DOHH2 (cell line): ENCODE measurements at regions not wholly inside any gene's neighbourhood (a gene's known extent, or its start where the extent isn't known, plus 50 kb on each side); places are given as distances from the start of the nearest gene placed in this dataset.
A peak's percentile ranks its signal among the peaks of the same experiment; 100 is the strongest.

Source experiments
- H3F3A ChIP-seq: fragments of 200-600 bp; sonication (generic), shearing (Covaris generic); 2 replicates; pipeline ENCODE4 v1.6.0; 2016; ENCODE audit warnings: antibody characterized with exemption, mild to moderate bottlenecking; ENCODE audit not compliant: control insufficient read depth, insufficient read depth
- H3K27ac ChIP-seq: fragments of 200-600 bp; sonication (generic); 2 replicates; pipeline ENCODE4 v1.5.1; 2014; ENCODE audit warnings: low read depth, mild to moderate bottlenecking, low read length, moderate library complexity
- H3K27me3 ChIP-seq: fragments of 200-600 bp; sonication (generic); 2 replicates; pipeline ENCODE4 v1.6.1; 2014; ENCODE audit warnings: mild to moderate bottlenecking, low read length, mixed read lengths; ENCODE audit not compliant: control insufficient read depth
- H3K36me3 ChIP-seq: fragments of 200-600 bp; sonication (generic); 2 replicates; pipeline ENCODE4 v1.6.1; 2014; ENCODE audit warnings: mild to moderate bottlenecking, low read length, moderate library complexity, mixed read lengths; ENCODE audit not compliant: control insufficient read depth
- H3K4me1 ChIP-seq: fragments of 200-600 bp; sonication (generic); 2 replicates; pipeline ENCODE4 v1.6.1; 2014; ENCODE audit warnings: mild to moderate bottlenecking, low read length, mixed read lengths; ENCODE audit not compliant: control insufficient read depth
- H3K4me2 ChIP-seq: fragments of 200-600 bp; sonication (generic); 2 replicates; pipeline ENCODE4 v1.6.0; 2014; ENCODE audit warnings: mild to moderate bottlenecking, low read length, moderate library complexity
- H3K4me3 ChIP-seq: fragments of 200-600 bp; sonication (generic); 2 replicates; pipeline ENCODE4 v1.5.1; 2014; ENCODE audit warnings: mild to moderate bottlenecking, low read length, mixed read lengths
- H3K79me2 ChIP-seq: fragments of 200-600 bp; sonication (generic); 2 replicates; pipeline ENCODE4 v1.6.1; 2014; ENCODE audit warnings: mild to moderate bottlenecking, low read length, mixed read lengths; ENCODE audit not compliant: control insufficient read depth
- H3K9me2 ChIP-seq: fragments of 200-600 bp; sonication (generic); replicated peaks from 2 replicates; pipeline ENCODE4 v1.6.1; 2014; ENCODE audit warnings: mild to moderate bottlenecking, low read length, mixed read lengths; ENCODE audit not compliant: control insufficient read depth
- H3K9me3 ChIP-seq: fragments of 200-600 bp; sonication (generic); 2 replicates; pipeline ENCODE4 v1.6.1; 2014; ENCODE audit warnings: antibody characterized with exemption, low read length, mixed read lengths; ENCODE audit not compliant: control insufficient read depth, insufficient read depth
- H4K20me1 ChIP-seq: fragments of 200-600 bp; sonication (generic); 2 replicates; pipeline ENCODE4 v1.6.0; 2014; ENCODE audit warnings: low read depth, mild to moderate bottlenecking, antibody characterized with exemption, low read length, moderate library complexity; ENCODE audit not compliant: control insufficient read depth, insufficient read depth
- EZH2phosphoT487 ChIP-seq: fragments of 200-600 bp; sonication (generic); IDR thresholded peaks from 2 replicates; pipeline ENCODE4 v1.6.1; 2017; ENCODE audit warnings: borderline replicate concordance, mild to moderate bottlenecking, antibody characterized with exemption, low read length, moderate library complexity, mixed read lengths
- TF ChIP-seq, protein P1 (sequence below): fragments of 200-600 bp; sonication (generic); IDR thresholded peaks from one replicate; pipeline ENCODE4 v1.5.1; 2014; ENCODE audit warnings: antibody characterized with exemption, mild to moderate bottlenecking, low read depth, low read length; ENCODE audit not compliant: poor library complexity, severe bottlenecking

DNA sequence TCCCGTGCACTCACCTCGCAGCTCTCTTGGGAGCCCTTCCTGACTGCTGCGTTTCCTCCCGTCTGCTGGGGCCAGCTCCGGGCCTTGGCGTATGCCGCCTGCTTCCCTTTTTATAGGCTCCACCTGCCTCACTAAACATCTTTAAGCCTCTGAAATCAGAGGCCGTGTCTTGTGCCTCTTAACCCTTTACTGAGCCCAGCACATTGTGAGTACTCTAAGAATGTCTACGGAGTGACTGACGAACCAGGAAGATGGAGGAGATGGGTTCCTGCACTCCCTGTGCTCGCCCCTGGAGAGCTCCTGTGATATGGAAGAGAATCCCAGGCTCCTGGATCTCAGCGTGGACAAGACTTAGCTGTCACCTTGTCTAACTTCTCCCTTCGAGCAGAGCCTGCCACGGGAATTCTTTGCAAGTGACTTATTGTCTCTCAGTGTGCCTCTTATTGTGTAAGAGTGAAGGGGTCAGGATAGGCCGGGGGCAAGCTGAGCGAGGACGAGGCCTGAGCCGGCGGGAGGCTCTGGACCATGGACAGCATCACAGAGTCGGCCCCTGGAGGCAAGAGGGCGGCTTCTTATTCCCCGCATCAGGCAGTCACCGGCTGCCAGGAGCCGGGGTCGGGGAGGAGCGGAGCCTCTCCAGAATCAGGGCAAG is 70.9 kb upstream of the CCDC167 start:
- no peaks in the 10 kb centered on the region for H3K9me3 ChIP-seq
- H3K4me2 ChIP-seq, result peak overlapping the region; percentile 22; the same call in 1 of the 2 replicates
- peaks cover 21% of the 10 kb centered on the region for H3K27me3 ChIP-seq
- no peaks in the 10 kb centered on the region for H3K9me2 ChIP-seq
- no peak overlapping the region for H3K4me3 ChIP-seq
- H3K4me1 ChIP-seq, result peaks cover 16% of the 10 kb centered on the region
- no peaks in the 10 kb centered on the region for H4K20me1 ChIP-seq
- H3K27ac ChIP-seq, result no peak overlapping the region
- no peaks in the 10 kb centered on the region for H3K36me3 ChIP-seq
- no peaks in the 10 kb centered on the region for H3F3A ChIP-seq
- H3K79me2 ChIP-seq, result no peaks in the 10 kb centered on the region
- TF ChIP-seq, protein P1, sequence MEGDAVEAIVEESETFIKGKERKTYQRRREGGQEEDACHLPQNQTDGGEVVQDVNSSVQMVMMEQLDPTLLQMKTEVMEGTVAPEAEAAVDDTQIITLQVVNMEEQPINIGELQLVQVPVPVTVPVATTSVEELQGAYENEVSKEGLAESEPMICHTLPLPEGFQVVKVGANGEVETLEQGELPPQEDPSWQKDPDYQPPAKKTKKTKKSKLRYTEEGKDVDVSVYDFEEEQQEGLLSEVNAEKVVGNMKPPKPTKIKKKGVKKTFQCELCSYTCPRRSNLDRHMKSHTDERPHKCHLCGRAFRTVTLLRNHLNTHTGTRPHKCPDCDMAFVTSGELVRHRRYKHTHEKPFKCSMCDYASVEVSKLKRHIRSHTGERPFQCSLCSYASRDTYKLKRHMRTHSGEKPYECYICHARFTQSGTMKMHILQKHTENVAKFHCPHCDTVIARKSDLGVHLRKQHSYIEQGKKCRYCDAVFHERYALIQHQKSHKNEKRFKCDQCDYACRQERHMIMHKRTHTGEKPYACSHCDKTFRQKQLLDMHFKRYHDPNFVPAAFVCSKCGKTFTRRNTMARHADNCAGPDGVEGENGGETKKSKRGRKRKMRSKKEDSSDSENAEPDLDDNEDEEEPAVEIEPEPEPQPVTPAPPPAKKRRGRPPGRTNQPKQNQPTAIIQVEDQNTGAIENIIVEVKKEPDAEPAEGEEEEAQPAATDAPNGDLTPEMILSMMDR, result no peak
- no peak for TF ChIP-seq EZH2phosphoT487

DNA sequence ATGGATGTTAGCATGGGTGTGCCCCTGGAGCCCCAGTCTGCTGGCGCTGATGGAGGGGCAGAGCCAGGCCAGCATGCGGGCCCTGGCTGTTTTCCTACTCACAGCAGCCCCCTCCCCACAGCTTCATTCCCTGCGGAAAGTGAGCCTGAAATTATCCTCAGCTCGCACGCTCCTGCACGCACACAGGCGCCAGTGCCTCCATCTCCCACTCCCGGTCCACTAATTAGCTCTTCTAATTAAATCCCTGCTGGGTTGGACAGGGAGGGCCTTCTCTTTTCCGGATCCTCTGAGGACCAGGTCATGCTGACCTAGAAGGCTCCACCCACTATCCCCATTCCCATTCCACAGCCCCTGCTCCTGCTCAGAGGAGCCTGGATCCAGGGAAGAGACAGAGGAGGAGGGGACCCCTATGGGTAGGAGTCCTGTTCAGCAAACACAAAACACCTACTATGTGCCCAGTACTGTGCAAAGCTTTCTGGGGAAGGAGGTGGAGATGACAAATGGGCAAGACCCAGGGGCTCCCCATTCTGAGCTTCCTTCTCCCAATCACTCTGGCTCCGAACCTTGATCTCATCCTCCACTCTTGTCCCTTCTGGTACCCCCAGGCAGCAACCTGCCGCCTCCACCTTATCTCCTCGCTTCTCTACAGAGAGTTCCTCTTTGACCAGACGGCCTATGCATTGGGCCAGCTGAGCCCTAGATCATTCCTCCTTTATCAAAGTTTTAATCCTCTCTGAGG is 70.2 kb upstream of the CCDC167 start:
- H3K79me2 ChIP-seq, result no peaks in the 10 kb centered on the region
- no peak for TF ChIP-seq EZH2phosphoT487
- TF ChIP-seq, protein P1, result no peak
- no peaks in the 10 kb centered on the region for H4K20me1 ChIP-seq
- no peak overlapping the region for H3K27ac ChIP-seq
- no peak overlapping the region for H3K4me3 ChIP-seq
- H3K36me3 ChIP-seq, result no peaks in the 10 kb centered on the region
- H3K4me1 ChIP-seq, result peaks cover 16% of the 10 kb centered on the region
- no peaks in the 10 kb centered on the region for H3K9me2 ChIP-seq
- peak overlapping the region; percentile 22; the same call in 1 of the 2 replicates for H3K4me2 ChIP-seq
- no peaks in the 10 kb centered on the region for H3F3A ChIP-seq
- H3K27me3 ChIP-seq, result peaks cover 28% of the 10 kb centered on the region
- no peaks in the 10 kb centered on the region for H3K9me3 ChIP-seq

GRCh38 chr6:37569317-37569716 is 69.6 kb upstream of the CCDC167 start:
- Histone ChIP-seq H3K4me1 (peaks cover 16% of the 10 kb centered on the region), H4K20me1 (no peaks in the 10 kb centered on the region), H3K9me2 (no peaks in the 10 kb centered on the region), H3K4me2 (no peak overlapping the region), H3K4me3 (no peak overlapping the region), H3K36me3 (no peaks in the 10 kb centered on the region), H3K27me3 (peaks cover 34% of the 10 kb centered on the region), H3K27ac (no peak overlapping the region), H3K79me2 (no peaks in the 10 kb centered on the region), H3F3A (no peaks in the 10 kb centered on the region), H3K9me3 (no peaks in the 10 kb centered on the region)
- TF ChIP-seq EZH2phosphoT487, result no peak
- TF ChIP-seq, protein P1, result no peak
